OCI-LY1 (cell line): ENCODE measurements at regions not wholly inside any gene's neighbourhood (a gene's known extent, or its start where the extent isn't known, plus 50 kb on each side); places are given as distances from the start of the nearest gene placed in this dataset.

Source experiments
- H2AFZ ChIP-seq: fragments of 200-600 bp; sonication (generic), shearing (Covaris generic); 2 replicates; pipeline ENCODE4 v1.6.0; 2014; ENCODE audit warnings: antibody characterized with exemption, mild to moderate bottlenecking, low read length
- H3F3A ChIP-seq: fragments of 200-600 bp; sonication (generic), shearing (Covaris generic); 2 replicates; pipeline ENCODE4 v1.6.0; 2014; ENCODE audit warnings: mild to moderate bottlenecking, antibody characterized with exemption, low read length, moderate library complexity; ENCODE audit not compliant: insufficient read depth
- H3K27ac ChIP-seq: fragments of 200-600 bp; sonication (generic); 2 replicates; pipeline ENCODE4 v1.5.1; 2014; ENCODE audit warnings: low read length, mixed run types, mild to moderate bottlenecking, low read depth; ENCODE audit not compliant: poor library complexity, severe bottlenecking
- H3K27me3 ChIP-seq: fragments of 200-600 bp; sonication (generic); 2 replicates; pipeline ENCODE4 v1.6.0; 2014; ENCODE audit warnings: antibody characterized with exemption, mild to moderate bottlenecking, low read length, moderate library complexity; ENCODE audit not compliant: insufficient read depth
- H3K36me3 ChIP-seq: fragments of 200-600 bp; sonication (generic); 2 replicates; pipeline ENCODE4 v1.6.1; 2014; ENCODE audit warnings: mild to moderate bottlenecking, antibody characterized with exemption, low read length, moderate library complexity, mixed read lengths; ENCODE audit not compliant: insufficient read depth
- H3K4me1 ChIP-seq: fragments of 200-600 bp; sonication (generic); 2 replicates; pipeline ENCODE4 v1.5.1; 2014; ENCODE audit warnings: mild to moderate bottlenecking, low read length, moderate library complexity; ENCODE audit not compliant: insufficient read depth, severe bottlenecking
- H3K4me2 ChIP-seq: fragments of 200-600 bp; sonication (generic), shearing (Covaris generic); 2 replicates; pipeline ENCODE4 v1.6.1; 2014; ENCODE audit warnings: low read length
- H3K4me3 ChIP-seq: fragments of 200-600 bp; sonication (generic); 2 replicates; pipeline ENCODE4 v1.5.1; 2014; ENCODE audit warnings: low read length, low read depth, mild to moderate bottlenecking, mixed read lengths; ENCODE audit not compliant: poor library complexity, severe bottlenecking
- H3K79me2 ChIP-seq: fragments of 200-600 bp; shearing (Covaris generic); 2 replicates; pipeline ENCODE4 v1.6.1; 2016; ENCODE audit warnings: mixed run types, low read length, mixed read lengths; ENCODE audit not compliant: insufficient read depth
- H3K9ac ChIP-seq: fragments of 200-600 bp; sonication (generic), shearing (Covaris generic); 2 replicates; pipeline ENCODE4 v1.6.1; 2014; ENCODE audit warnings: mild to moderate bottlenecking, low read length, mixed read lengths
- H3K9me2 ChIP-seq: fragments of 200-600 bp; sonication (generic), shearing (Covaris generic); 2 replicates; pipeline ENCODE4 v1.6.1; 2014; ENCODE audit warnings: low read depth, mild to moderate bottlenecking, low read length, mixed read lengths
- H3K9me3 ChIP-seq: fragments of 200-600 bp; shearing (Covaris generic); 2 replicates; pipeline ENCODE4 v1.6.1; 2014; ENCODE audit warnings: low read length, mixed read lengths
- H4K20me1 ChIP-seq: fragments of 200-600 bp; sonication (generic), shearing (Covaris generic); 2 replicates; pipeline ENCODE4 v1.6.0; 2016; ENCODE audit warnings: mild to moderate bottlenecking, low read length; ENCODE audit not compliant: insufficient read depth
- EZH2 ChIP-seq: fragments of 200-600 bp; sonication (generic), shearing (Covaris generic); IDR thresholded peaks from 2 replicates; pipeline ENCODE4 v1.8.0; 2017; ENCODE audit warnings: borderline replicate concordance, mixed run types, mild to moderate bottlenecking, antibody characterized with exemption, low read length, moderate library complexity, mixed read lengths
- TF ChIP-seq, protein P1 (sequence below): fragments of 200-600 bp; sonication (generic), shearing (Covaris generic); IDR thresholded peaks from 2 replicates; pipeline ENCODE4 v1.5.1; 2017; ENCODE audit warnings: mild to moderate bottlenecking, antibody characterized with exemption, low read length, moderate library complexity, mixed read lengths

DNA sequence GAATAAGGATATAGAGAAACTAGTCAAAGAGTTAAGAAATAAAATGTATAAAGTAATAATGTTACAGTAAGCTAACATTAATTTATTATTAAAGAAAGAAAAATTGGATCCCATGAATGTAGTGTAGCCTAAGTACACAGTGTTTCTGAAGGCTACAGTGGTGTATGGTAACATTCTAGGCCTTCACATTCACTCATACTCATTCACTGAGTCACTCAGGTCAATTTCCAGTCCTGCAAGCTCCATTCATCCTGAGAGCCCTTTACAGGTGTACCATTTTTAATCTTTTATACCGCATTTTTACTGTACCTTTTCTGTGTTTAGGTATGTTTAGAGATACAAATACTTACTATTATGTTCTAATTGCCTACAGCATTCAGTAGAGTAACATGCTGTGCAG lies 120.6 kb upstream of the AGA start:
- no peaks in the 10 kb centered on the region for H4K20me1 ChIP-seq
- TF ChIP-seq EZH2: no peak
- TF ChIP-seq, protein P1, sequence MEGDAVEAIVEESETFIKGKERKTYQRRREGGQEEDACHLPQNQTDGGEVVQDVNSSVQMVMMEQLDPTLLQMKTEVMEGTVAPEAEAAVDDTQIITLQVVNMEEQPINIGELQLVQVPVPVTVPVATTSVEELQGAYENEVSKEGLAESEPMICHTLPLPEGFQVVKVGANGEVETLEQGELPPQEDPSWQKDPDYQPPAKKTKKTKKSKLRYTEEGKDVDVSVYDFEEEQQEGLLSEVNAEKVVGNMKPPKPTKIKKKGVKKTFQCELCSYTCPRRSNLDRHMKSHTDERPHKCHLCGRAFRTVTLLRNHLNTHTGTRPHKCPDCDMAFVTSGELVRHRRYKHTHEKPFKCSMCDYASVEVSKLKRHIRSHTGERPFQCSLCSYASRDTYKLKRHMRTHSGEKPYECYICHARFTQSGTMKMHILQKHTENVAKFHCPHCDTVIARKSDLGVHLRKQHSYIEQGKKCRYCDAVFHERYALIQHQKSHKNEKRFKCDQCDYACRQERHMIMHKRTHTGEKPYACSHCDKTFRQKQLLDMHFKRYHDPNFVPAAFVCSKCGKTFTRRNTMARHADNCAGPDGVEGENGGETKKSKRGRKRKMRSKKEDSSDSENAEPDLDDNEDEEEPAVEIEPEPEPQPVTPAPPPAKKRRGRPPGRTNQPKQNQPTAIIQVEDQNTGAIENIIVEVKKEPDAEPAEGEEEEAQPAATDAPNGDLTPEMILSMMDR: no peak
- no peaks in the 10 kb centered on the region for H3K36me3 ChIP-seq
- H2AFZ ChIP-seq: no peak overlapping the region
- H3K4me3 ChIP-seq: no peak overlapping the region
- H3K9me2 ChIP-seq: no peaks in the 10 kb centered on the region
- H3F3A ChIP-seq: no peaks in the 10 kb centered on the region
- H3K4me2 ChIP-seq: no peak overlapping the region
- H3K4me1 ChIP-seq: no peaks in the 10 kb centered on the region
- no peaks in the 10 kb centered on the region for H3K79me2 ChIP-seq
- H3K9me3 ChIP-seq: no peaks in the 10 kb centered on the region
- H3K27me3 ChIP-seq: no peaks in the 10 kb centered on the region; the same call in 1 of the 2 replicates
- no peak overlapping the region for H3K27ac ChIP-seq
- H3K9ac ChIP-seq: no peak overlapping the region

- no peak overlapping the region for H2AFZ ChIP-seq
- no peaks in the 10 kb centered on the region for H3K9me3 ChIP-seq
- H3K4me1 ChIP-seq: no peaks in the 10 kb centered on the region
- H3K27me3 ChIP-seq: no peaks in the 10 kb centered on the region
- no peaks in the 10 kb centered on the region for H3K9me2 ChIP-seq
- H3K36me3 ChIP-seq: no peaks in the 10 kb centered on the region
- no peak overlapping the region for H3K4me2 ChIP-seq
- no peaks in the 10 kb centered on the region for H3F3A ChIP-seq
- no peaks in the 10 kb centered on the region for H4K20me1 ChIP-seq
- no peak overlapping the region for H3K27ac ChIP-seq
- H3K79me2 ChIP-seq: no peaks in the 10 kb centered on the region
- no peak overlapping the region for H3K4me3 ChIP-seq
- no peak for TF ChIP-seq EZH2
- TF ChIP-seq, protein P1: no peak
- H3K9ac ChIP-seq: no peak overlapping the region
Measured at GRCh38 chr4:177566691-177567090, 124.5 kb upstream of the AGA start.

GRCh38 chr4:177568931-177569330 lies 126.7 kb upstream of the AGA start:
- no peak overlapping the region for H3K4me2 ChIP-seq
- no peaks in the 10 kb centered on the region for H3K4me1 ChIP-seq
- no peak for TF ChIP-seq EZH2
- TF ChIP-seq, protein P1: no peak
- no peaks in the 10 kb centered on the region for H3K9me3 ChIP-seq
- no peaks in the 10 kb centered on the region for H3F3A ChIP-seq
- H4K20me1 ChIP-seq: no peaks in the 10 kb centered on the region
- no peaks in the 10 kb centered on the region for H3K36me3 ChIP-seq
- H3K27ac ChIP-seq: no peak overlapping the region
- no peak overlapping the region for H3K4me3 ChIP-seq
- no peak overlapping the region for H2AFZ ChIP-seq
- no peaks in the 10 kb centered on the region for H3K9me2 ChIP-seq
- no peaks in the 10 kb centered on the region for H3K27me3 ChIP-seq
- H3K79me2 ChIP-seq: no peaks in the 10 kb centered on the region
- H3K9ac ChIP-seq: no peak overlapping the region
